ENCODE measurements at regions not wholly inside any gene's neighbourhood (a gene's known extent, or its start where the extent isn't known, plus 50 kb on each side); places are given as distances from the start of the nearest gene placed in this dataset.
A peak's percentile ranks its signal among the peaks of the same experiment; 100 is the strongest.

- no peak for DNase-seq (ENCODE audit: low spot score)
These were observed 378.2 kb upstream of the SULF2 start for GRCh38 chr20:48163505-48163904.

GRCh38 chr20:48162621-48163020 is 377.3 kb upstream of the SULF2 start:
- DNase-seq (ENCODE audit: low spot score) = no peak

GRCh38 chr20:48159145-48160008 is 374.1 kb upstream of the SULF2 start:
- no peak for DNase-seq (ENCODE audit: low spot score)

- peak; percentile 35 for DNase-seq (ENCODE audit: low spot score)
These were observed 372.7 kb upstream of the SULF2 start for GRCh38 chr20:48158014-48158413.

GRCh38 chr20:48156951-48157700 is 371.8 kb upstream of the SULF2 start:
- DNase-seq (ENCODE audit: low spot score) = peak; percentile 1

- DNase-seq (ENCODE audit: low spot score) = no peak
These were observed 371.2 kb upstream of the SULF2 start for GRCh38 chr20:48156521-48156920.

GRCh38 chr20:48155268-48155667 is 370.0 kb upstream of the SULF2 start:
- no peak for DNase-seq (ENCODE audit: low spot score)

- peak; percentile 83 for DNase-seq (ENCODE audit: low spot score)
These were observed 368.9 kb upstream of the SULF2 start for GRCh38 chr20:48154040-48154765.

GRCh38 chr20:48153523-48153922 is 368.2 kb upstream of the SULF2 start:
- DNase-seq (ENCODE audit: low spot score) = no peak

GRCh38 chr20:48153103-48153502 is 367.8 kb upstream of the SULF2 start:
- DNase-seq (ENCODE audit: low spot score) = no peak

GRCh38 chr20:48150568-48150967 is 365.3 kb upstream of the SULF2 start:
- no peak for DNase-seq (ENCODE audit: low spot score)

- DNase-seq (ENCODE audit: low spot score) = no peak
These were observed 364.6 kb upstream of the SULF2 start for GRCh38 chr20:48149902-48150301.

GRCh38 chr20:48148916-48149672 is 363.8 kb upstream of the SULF2 start:
- DNase-seq (ENCODE audit: low spot score) = no peak

GRCh38 chr20:48148020-48148419 is 362.7 kb upstream of the SULF2 start:
- DNase-seq (ENCODE audit: low spot score) = no peak

- DNase-seq (ENCODE audit: low spot score) = no peak
These were observed 362.0 kb upstream of the SULF2 start for GRCh38 chr20:48147311-48147710.

- no peak for DNase-seq (ENCODE audit: low spot score)
These were observed 361.6 kb upstream of the SULF2 start for GRCh38 chr20:48146877-48147276.

GRCh38 chr20:48146308-48146707 is 361.0 kb upstream of the SULF2 start:
- no peak for DNase-seq (ENCODE audit: low spot score)

- DNase-seq (ENCODE audit: low spot score) = no peak
These were observed 358.3 kb upstream of the SULF2 start for GRCh38 chr20:48143435-48144081.

GRCh38 chr20:48142516-48142773 is 357.2 kb upstream of the SULF2 start:
- no peak for DNase-seq (ENCODE audit: low spot score)

GRCh38 chr20:48141660-48142515 is 356.6 kb upstream of the SULF2 start:
- no peak for DNase-seq (ENCODE audit: low spot score)

Data from mesenteric fat pad (tissue), 1 donor.